HepG2 (cell line): ENCODE measurements at regions not wholly inside any gene's neighbourhood (a gene's known extent, or its start where the extent isn't known, plus 50 kb on each side); places are given as distances from the start of the nearest gene placed in this dataset.

Experiments
- ATAC-seq: fragments of 200-7000 bp; cut with Tn5 transposase; 3 replicates; pipeline ENCODE4 v1.9.1; 2020; ENCODE audit warnings: mild to moderate bottlenecking, moderate library complexity
- BruUV-seq: library from RNA; stranded (reverse); fragments of 400-500 nt; replicated peaks from 2 replicates; lab custom pipeline; 2021; lab: Mats Ljungman, UMichigan
- CTCF ChIA-PET: fragments of 300-600 bp; formaldehyde crosslinking; extraction: SDS; loops from one replicate; lab custom pipeline; 2021; ENCODE audit warnings: low total read pairs, inconsistent platforms, low intra/inter-chr PET ratio; lab: Yijun Ruan, JAX
- POLR2A ChIA-PET: fragments of 350-600 bp; sonication (Branson Sonifier 250); formaldehyde crosslinking; loops from one replicate; lab custom pipeline; 2020; ENCODE audit warnings: antibody characterized with exemption, inconsistent platforms; lab: Yijun Ruan, JAX
- DNase-seq: peaks from one replicate; pipeline ENCODE4 v3.0.0-alpha.2; 2015; ENCODE audit warnings: low spot score
- FAIRE-seq: peaks from 3 replicates; lab custom pipeline; 2011; peaks lifted over from hg19 to GRCh38; lab: Jason Lieb, UNC
- H2AFZ ChIP-seq: one replicate; pipeline ENCODE4 v1.6.1; 2011; ENCODE audit warnings: low read length, inconsistent platforms
- H3K27ac ChIP-seq: fragments of 300-600 bp; 3 replicates; pipeline ENCODE4 v1.8.0; 2011; ENCODE audit warnings: mixed run types, mild to moderate bottlenecking, mixed read lengths, low read length, inconsistent platforms; ENCODE audit not compliant: insufficient read depth; ENCODE audit errors: extremely low read length
- H3K27me3 ChIP-seq, 2 experiments: fragments of 200-600 bp in 1 of 2; 2 replicates in 1 of 2; 3 replicates in 1 of 2; pipeline versions ENCODE4 v1.6.0 to v1.8.0; 2011; ENCODE audit warnings: low read length in 2 of 2, mild to moderate bottlenecking in 2 of 2, moderate library complexity in 2 of 2, inconsistent platforms in 1 of 2; ENCODE audit not compliant: insufficient read depth in 2 of 2, control insufficient read depth in 1 of 2
- H3K36me3 ChIP-seq, 2 experiments: fragments of 200-600 bp in 1 of 2; replicated peaks in 1 of 2; 2 replicates in 1 of 2; 3 replicates in 1 of 2; pipeline versions ENCODE4 v1.5.1 to v1.8.0; 2011; ENCODE audit warnings: low read length in 2 of 2, inconsistent platforms in 1 of 2; ENCODE audit not compliant: insufficient read depth in 2 of 2, control insufficient read depth in 1 of 2
- H3K4me1 ChIP-seq: 2 replicates; pipeline ENCODE4 v1.5.1; 2012; ENCODE audit warnings: low read length, inconsistent platforms; ENCODE audit not compliant: insufficient read depth
- H3K4me2 ChIP-seq: 2 replicates; pipeline ENCODE4 v1.6.0; 2011; ENCODE audit warnings: low read depth, low read length, inconsistent platforms
- H3K4me3 ChIP-seq, 3 experiments: fragments of 200-600 bp in 1 of 3; sonication (generic), shearing (Covaris generic) in 1 of 3; replicated peaks in 1 of 3; 2 replicates each; pipeline ENCODE4 v1.5.1; 2011 to 2016; ENCODE audit warnings: low read length in 3 of 3, inconsistent platforms in 2 of 3, low read depth in 2 of 3, mild to moderate bottlenecking in 2 of 3, control low read depth in 1 of 3, mixed read lengths in 1 of 3; ENCODE audit not compliant: insufficient read depth in 1 of 3
- H3K79me2 ChIP-seq: one replicate; pipeline ENCODE4 v1.6.1; 2011; ENCODE audit warnings: low read length, inconsistent platforms; ENCODE audit not compliant: insufficient read depth
- H3K9ac ChIP-seq: 2 replicates; pipeline ENCODE4 v1.6.0; 2011; ENCODE audit warnings: mild to moderate bottlenecking, low read depth, low read length, inconsistent platforms; ENCODE audit not compliant: insufficient read depth
- H3K9me3 ChIP-seq: 2 replicates; pipeline ENCODE4 v1.5.1; 2012; ENCODE audit warnings: mild to moderate bottlenecking, low read length
- H4K20me1 ChIP-seq: 2 replicates; pipeline ENCODE4 v1.6.0; 2011; ENCODE audit warnings: inconsistent platforms, mild to moderate bottlenecking, low read length, moderate library complexity; ENCODE audit not compliant: insufficient read depth
- CBX1 ChIP-seq: IDR thresholded peaks from one replicate; pipeline ENCODE4 v1.6.1; 2016; ENCODE audit warnings: antibody characterized with exemption, low read depth
- DNMT1 ChIP-seq: sonication (generic); formaldehyde crosslinking; IDR thresholded peaks from 2 replicates; pipeline ENCODE4 v1.5.1; 2020; ENCODE audit warnings: mild to moderate bottlenecking, missing genetic modification reagents
- HOXD1 ChIP-seq: sonication (generic); formaldehyde crosslinking; IDR thresholded peaks from 2 replicates; pipeline ENCODE4 v1.5.0; 2020; ENCODE audit warnings: missing genetic modification reagents
- SIN3A ChIP-seq: IDR thresholded peaks from 2 replicates; pipeline ENCODE4 v1.6.1; 2011; ENCODE audit warnings: low read depth, mild to moderate bottlenecking, control low read depth, low read length, borderline replicate concordance
- ZNF326 ChIP-seq: sonication (generic); formaldehyde crosslinking; IDR thresholded peaks from 2 replicates; pipeline ENCODE4 v1.4.0; 2020; ENCODE audit warnings: missing genetic modification reagents, borderline replicate concordance
- WGBS: methylation state at CpG from one replicate; pipeline ENCODE4 v1.1.6; 2017; ENCODE audit warnings: low lambda C conversion rate; 5-methylcytosine and 5-hydroxymethylcytosine counted together
- in situ Hi-C: cut with HindIII; loops from 2 replicates; pipeline ENCODE4 v1.10.0; 2017; ENCODE audit warnings: low pct_unique_long_range_greater_than_20kb; ENCODE audit not compliant: extremely low pct_ligation_motif_present
- intact Hi-C: fragments of 100-400 bp; cut with micrococcal nuclease; formaldehyde crosslinking; loops from one replicate; pipeline ENCODE4 v1.10.0; 2022; ENCODE audit not compliant: unreplicated experiment
- TF ChIP-seq, protein P1 (sequence below): sonication (generic); formaldehyde crosslinking; IDR thresholded peaks from 2 replicates; pipeline ENCODE4 v1.4.0; 2020; ENCODE audit warnings: low read depth, mild to moderate bottlenecking, missing genetic modification reagents
- TF ChIP-seq, protein P2 (sequence below), 2 experiments: sonication (generic) in 1 of 2; formaldehyde crosslinking in 1 of 2; IDR thresholded peaks; 2 replicates each; pipeline versions ENCODE4 v1.5.1 to v1.6.1; 2011 to 2020; ENCODE audit warnings: borderline replicate concordance in 1 of 2, low read depth in 1 of 2, low read length in 1 of 2, mild to moderate bottlenecking in 1 of 2, missing genetic modification reagents in 1 of 2, moderate library complexity in 1 of 2
- TF ChIP-seq, protein P3 (sequence below): sonication (generic); formaldehyde crosslinking; IDR thresholded peaks from 2 replicates; pipeline ENCODE4 v1.8.0; 2022; ENCODE audit warnings: mild to moderate bottlenecking, missing genetic modification reagents, borderline replicate concordance
- TF ChIP-seq, protein P4 (sequence below): sonication (generic); formaldehyde crosslinking; conservative IDR thresholded peaks from 2 replicates; pipeline ENCODE4 v1.4.0; 2020; ENCODE audit warnings: missing genetic modification reagents
- TF ChIP-seq, protein P5 (sequence below): sonication (generic); formaldehyde crosslinking; IDR thresholded peaks from 2 replicates; pipeline ENCODE4 v1.9.0; 2021; ENCODE audit warnings: missing genetic modification reagents, borderline replicate concordance

DNA sequence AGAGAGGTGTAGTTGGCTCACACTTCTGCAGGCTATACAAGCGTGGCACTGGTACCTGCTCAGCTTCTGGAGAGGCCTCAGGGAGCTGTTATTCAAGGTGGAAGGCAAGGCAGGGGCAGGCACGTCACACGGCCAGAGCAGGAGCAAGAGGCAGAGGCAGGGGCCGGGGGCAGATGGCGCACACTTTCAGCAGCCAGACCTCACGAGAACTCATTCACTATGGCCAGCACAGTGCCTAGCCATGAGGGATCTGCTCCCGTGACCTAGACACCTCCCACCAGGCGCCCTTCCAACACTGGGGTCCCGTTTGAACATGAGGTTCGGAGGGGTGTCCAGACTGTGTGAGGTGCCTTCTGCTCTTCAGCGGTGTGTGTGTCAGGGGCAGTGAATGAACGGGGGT is 71.0 kb upstream of the FCN1 start:
- Histone ChIP-seq H3K9me3 (peaks cover 11% of the 10 kb centered on the region; the same call in 1 of the 2 replicates), H2AFZ (no peak overlapping the region), H3K27ac (no peak overlapping the region), H3K27me3 (peaks cover 5 to 20% of the 10 kb centered on the region in 2 experiments; a peak in 4 of 5 replicates), H3K36me3 (no peaks in the 10 kb centered on the region), H3K4me3 (no peak overlapping the region), H3K79me2 (no peaks in the 10 kb centered on the region), H3K4me2 (no peak overlapping the region), H3K9ac (no peak overlapping the region), H4K20me1 (no peaks in the 10 kb centered on the region), H3K4me1 (no peaks in the 10 kb centered on the region)
- POLR2A ChIA-PET: no interaction called here
- BruUV-seq: no TSS peak
- CTCF ChIA-PET: no interaction called here
- intact Hi-C loops (no loop called here), in situ Hi-C loops (no loop called here)
- WGBS: 40% methylated on average over 2 of the region's 12 CpGs
- FAIRE-seq (no peak), ATAC-seq (no peak), DNase-seq (no peak)
- TF ChIP-seq, protein P1, sequence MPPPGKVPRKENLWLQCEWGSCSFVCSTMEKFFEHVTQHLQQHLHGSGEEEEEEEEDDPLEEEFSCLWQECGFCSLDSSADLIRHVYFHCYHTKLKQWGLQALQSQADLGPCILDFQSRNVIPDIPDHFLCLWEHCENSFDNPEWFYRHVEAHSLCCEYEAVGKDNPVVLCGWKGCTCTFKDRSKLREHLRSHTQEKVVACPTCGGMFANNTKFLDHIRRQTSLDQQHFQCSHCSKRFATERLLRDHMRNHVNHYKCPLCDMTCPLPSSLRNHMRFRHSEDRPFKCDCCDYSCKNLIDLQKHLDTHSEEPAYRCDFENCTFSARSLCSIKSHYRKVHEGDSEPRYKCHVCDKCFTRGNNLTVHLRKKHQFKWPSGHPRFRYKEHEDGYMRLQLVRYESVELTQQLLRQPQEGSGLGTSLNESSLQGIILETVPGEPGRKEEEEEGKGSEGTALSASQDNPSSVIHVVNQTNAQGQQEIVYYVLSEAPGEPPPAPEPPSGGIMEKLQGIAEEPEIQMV (CRISPR knock-in tag): no peak
- TF ChIP-seq HOXD1 (CRISPR knock-in tag): no peak
- TF ChIP-seq, protein P2, sequence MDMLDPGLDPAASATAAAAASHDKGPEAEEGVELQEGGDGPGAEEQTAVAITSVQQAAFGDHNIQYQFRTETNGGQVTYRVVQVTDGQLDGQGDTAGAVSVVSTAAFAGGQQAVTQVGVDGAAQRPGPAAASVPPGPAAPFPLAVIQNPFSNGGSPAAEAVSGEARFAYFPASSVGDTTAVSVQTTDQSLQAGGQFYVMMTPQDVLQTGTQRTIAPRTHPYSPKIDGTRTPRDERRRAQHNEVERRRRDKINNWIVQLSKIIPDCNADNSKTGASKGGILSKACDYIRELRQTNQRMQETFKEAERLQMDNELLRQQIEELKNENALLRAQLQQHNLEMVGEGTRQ (IDR thresholded peaks at IDR 0.05; ENCODE audit: low read depth, low read length): no peak
- TF ChIP-seq, protein P2 (CRISPR knock-in tag; IDR thresholded peaks at IDR 0.05; ENCODE audit: borderline replicate concordance): no peak
- TF ChIP-seq ZNF326 (CRISPR knock-in tag): no peak
- TF ChIP-seq SIN3A: no peak
- TF ChIP-seq, protein P3, sequence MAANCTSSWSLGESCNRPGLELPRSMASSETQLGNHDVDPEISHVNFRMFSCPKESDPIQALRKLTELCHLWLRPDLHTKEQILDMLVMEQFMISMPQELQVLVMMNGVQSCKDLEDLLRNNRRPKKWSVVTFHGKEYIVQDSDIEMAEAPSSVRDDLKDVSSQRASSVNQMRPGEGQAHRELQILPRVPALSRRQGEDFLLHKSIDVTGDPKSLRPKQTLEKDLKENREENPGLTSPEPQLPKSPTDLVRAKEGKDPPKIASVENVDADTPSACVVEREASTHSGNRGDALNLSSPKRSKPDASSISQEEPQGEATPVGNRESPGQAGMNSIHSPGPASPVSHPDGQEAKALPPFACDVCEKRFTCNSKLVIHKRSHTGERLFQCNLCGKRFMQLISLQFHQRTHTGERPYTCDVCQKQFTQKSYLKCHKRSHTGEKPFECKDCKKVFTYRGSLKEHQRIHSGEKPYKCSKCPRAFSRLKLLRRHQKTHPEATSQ (CRISPR knock-in tag): no peak
- TF ChIP-seq, protein P4, sequence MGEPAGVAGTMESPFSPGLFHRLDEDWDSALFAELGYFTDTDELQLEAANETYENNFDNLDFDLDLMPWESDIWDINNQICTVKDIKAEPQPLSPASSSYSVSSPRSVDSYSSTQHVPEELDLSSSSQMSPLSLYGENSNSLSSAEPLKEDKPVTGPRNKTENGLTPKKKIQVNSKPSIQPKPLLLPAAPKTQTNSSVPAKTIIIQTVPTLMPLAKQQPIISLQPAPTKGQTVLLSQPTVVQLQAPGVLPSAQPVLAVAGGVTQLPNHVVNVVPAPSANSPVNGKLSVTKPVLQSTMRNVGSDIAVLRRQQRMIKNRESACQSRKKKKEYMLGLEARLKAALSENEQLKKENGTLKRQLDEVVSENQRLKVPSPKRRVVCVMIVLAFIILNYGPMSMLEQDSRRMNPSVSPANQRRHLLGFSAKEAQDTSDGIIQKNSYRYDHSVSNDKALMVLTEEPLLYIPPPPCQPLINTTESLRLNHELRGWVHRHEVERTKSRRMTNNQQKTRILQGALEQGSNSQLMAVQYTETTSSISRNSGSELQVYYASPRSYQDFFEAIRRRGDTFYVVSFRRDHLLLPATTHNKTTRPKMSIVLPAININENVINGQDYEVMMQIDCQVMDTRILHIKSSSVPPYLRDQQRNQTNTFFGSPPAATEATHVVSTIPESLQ (CRISPR knock-in tag): no peak
- TF ChIP-seq CBX1: no peak
- TF ChIP-seq, protein P5, sequence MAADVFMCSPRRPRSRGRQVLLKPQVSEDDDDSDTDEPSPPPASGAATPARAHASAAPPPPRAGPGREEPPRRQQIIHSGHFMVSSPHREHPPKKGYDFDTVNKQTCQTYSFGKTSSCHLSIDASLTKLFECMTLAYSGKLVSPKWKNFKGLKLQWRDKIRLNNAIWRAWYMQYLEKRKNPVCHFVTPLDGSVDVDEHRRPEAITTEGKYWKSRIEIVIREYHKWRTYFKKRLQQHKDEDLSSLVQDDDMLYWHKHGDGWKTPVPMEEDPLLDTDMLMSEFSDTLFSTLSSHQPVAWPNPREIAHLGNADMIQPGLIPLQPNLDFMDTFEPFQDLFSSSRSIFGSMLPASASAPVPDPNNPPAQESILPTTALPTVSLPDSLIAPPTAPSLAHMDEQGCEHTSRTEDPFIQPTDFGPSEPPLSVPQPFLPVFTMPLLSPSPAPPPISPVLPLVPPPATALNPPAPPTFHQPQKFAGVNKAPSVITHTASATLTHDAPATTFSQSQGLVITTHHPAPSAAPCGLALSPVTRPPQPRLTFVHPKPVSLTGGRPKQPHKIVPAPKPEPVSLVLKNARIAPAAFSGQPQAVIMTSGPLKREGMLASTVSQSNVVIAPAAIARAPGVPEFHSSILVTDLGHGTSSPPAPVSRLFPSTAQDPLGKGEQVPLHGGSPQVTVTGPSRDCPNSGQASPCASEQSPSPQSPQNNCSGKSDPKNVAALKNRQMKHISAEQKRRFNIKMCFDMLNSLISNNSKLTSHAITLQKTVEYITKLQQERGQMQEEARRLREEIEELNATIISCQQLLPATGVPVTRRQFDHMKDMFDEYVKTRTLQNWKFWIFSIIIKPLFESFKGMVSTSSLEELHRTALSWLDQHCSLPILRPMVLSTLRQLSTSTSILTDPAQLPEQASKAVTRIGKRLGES (CRISPR knock-in tag): no peak
- TF ChIP-seq DNMT1: no peak
